OCI-LY1 (cell line): ENCODE measurements at regions not wholly inside any gene's neighbourhood (a gene's known extent, or its start where the extent isn't known, plus 50 kb on each side); places are given as distances from the start of the nearest gene placed in this dataset.

Experiments used
- CTCF ChIP-seq: fragments of 200-600 bp; sonication (generic), shearing (Covaris generic); IDR thresholded peaks from 2 replicates; pipeline ENCODE4 v1.5.1; 2017; ENCODE audit warnings: mild to moderate bottlenecking, antibody characterized with exemption, low read length, moderate library complexity, mixed read lengths
- EZH2 ChIP-seq: fragments of 200-600 bp; sonication (generic), shearing (Covaris generic); IDR thresholded peaks from 2 replicates; pipeline ENCODE4 v1.8.0; 2017; ENCODE audit warnings: borderline replicate concordance, mixed run types, mild to moderate bottlenecking, antibody characterized with exemption, low read length, moderate library complexity, mixed read lengths

- TF ChIP-seq CTCF (no peak), EZH2 (no peak)
These were observed 70.2 kb upstream of the KIF26B start for GRCh38 chr1:245084551-245084950.
